ENCODE measurements at regions not wholly inside any gene's neighbourhood (a gene's known extent, or its start where the extent isn't known, plus 50 kb on each side); places are given as distances from the start of the nearest gene placed in this dataset.

DNA sequence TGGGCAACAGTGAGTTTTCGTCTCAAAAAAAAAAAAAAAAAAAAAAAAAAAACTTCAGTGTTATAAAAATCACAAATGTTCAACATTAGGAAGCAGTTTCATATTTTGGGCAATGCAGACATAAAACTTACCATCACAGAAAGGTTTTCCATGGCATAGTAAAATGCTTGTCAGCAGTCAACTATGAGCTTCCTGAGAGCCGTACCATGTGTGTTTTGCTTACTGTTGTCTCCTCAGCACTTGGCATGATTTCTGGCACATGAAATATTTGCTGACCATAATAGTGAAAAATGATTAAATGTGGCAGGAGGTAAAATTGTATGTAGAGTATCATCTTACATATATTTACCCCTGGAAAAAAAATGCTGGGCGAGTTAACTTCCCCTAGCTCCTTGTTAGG, 237.5 kb upstream of the SLC35B3 start:
- Histone ChIP-seq H3K27ac (ENCODE audit: insufficient read depth, low read depth, low read length) (no peak overlapping the region), H4K20me1 (replicated peaks; ENCODE audit: control insufficient read depth, extremely low read depth, insufficient read depth, low read length) (no peaks in the 10 kb centered on the region), H3K9me3 (replicated peaks; ENCODE audit: control insufficient read depth, insufficient read depth, low read length) (peaks cover 5% of the 10 kb centered on the region), H3K79me2 (ENCODE audit: control insufficient read depth, insufficient read depth, low read length) (no peaks in the 10 kb centered on the region), H2AFZ (ENCODE audit: low read depth, low read length) (no peak overlapping the region), H3K9ac (replicated peaks; ENCODE audit: extremely low read depth, insufficient read depth, low read length) (no peak overlapping the region), H3K4me1 (ENCODE audit: control insufficient read depth, extremely low read depth, insufficient read depth, low read length) (no peaks in the 10 kb centered on the region), H3K36me3 (ENCODE audit: control insufficient read depth in 2 of 2, extremely low read depth in 1 of 2, insufficient read depth in 2 of 2, low read length in 2 of 2) (no peaks in the 10 kb centered on the region), H3K9me1 (replicated peaks; ENCODE audit: control insufficient read depth, extremely low read depth, insufficient read depth, low read length) (no peaks in the 10 kb centered on the region), H3K4me3 (replicated peaks in 1 of 3; ENCODE audit: insufficient read depth in 1 of 3, low read depth in 1 of 3, low read length in 3 of 3) (no peak overlapping the region), H3K4me2 (ENCODE audit: insufficient read depth, low read length) (no peak overlapping the region), H3K27me3 (ENCODE audit: control insufficient read depth in 2 of 2, insufficient read depth in 2 of 2, low read length in 2 of 2) (no peaks in the 10 kb centered on the region)
- no peak for DNase-seq (ENCODE audit: low read depth, low spot score)
- ChIA-PET POLR2A (no interaction called here), CTCF (no interaction called here)
- no peak for FAIRE-seq
- no TSS peak for BruUV-seq (replicated peaks)
- intact Hi-C loops (cut with micrococcal nuclease) (no loop called here), dilution Hi-C loops (cut with MboI; ENCODE audit: extremely low pct_ligation_motif_present, low sequenced_read_pairs) (no loop called here)
- TF ChIP-seq GATA2 (IDR thresholded peaks at IDR 0.05; ENCODE audit: insufficient read depth, insufficient read length, low read depth, low read length) (no peak), JUN (IDR thresholded peaks at IDR 0.05; ENCODE audit: borderline replicate concordance, insufficient read depth, insufficient read length, low read depth) (no peak), POLR2A (IDR thresholded peaks at IDR 0.05; ENCODE audit: low read depth, low read length) (no peak), EZH2 (IDR thresholded peaks at IDR 0.05; ENCODE audit: borderline replicate concordance, low read depth, low read length, severe bottlenecking) (no peak), POLR2AphosphoS5 (IDR thresholded peaks at IDR 0.05; ENCODE audit: insufficient read depth, low read depth, low read length) (no peak), FOS (IDR thresholded peaks at IDR 0.05; ENCODE audit: borderline replicate concordance, insufficient read depth, low read length) (no peak), MYC (IDR thresholded peaks at IDR 0.05; ENCODE audit: low read depth, low read length) (no peak)
- TF ChIP-seq, protein P1, sequence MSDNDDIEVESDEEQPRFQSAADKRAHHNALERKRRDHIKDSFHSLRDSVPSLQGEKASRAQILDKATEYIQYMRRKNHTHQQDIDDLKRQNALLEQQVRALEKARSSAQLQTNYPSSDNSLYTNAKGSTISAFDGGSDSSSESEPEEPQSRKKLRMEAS (IDR thresholded peaks at IDR 0.05; ENCODE audit: insufficient read depth, insufficient read length): no peak
- TF ChIP-seq, protein P2, sequence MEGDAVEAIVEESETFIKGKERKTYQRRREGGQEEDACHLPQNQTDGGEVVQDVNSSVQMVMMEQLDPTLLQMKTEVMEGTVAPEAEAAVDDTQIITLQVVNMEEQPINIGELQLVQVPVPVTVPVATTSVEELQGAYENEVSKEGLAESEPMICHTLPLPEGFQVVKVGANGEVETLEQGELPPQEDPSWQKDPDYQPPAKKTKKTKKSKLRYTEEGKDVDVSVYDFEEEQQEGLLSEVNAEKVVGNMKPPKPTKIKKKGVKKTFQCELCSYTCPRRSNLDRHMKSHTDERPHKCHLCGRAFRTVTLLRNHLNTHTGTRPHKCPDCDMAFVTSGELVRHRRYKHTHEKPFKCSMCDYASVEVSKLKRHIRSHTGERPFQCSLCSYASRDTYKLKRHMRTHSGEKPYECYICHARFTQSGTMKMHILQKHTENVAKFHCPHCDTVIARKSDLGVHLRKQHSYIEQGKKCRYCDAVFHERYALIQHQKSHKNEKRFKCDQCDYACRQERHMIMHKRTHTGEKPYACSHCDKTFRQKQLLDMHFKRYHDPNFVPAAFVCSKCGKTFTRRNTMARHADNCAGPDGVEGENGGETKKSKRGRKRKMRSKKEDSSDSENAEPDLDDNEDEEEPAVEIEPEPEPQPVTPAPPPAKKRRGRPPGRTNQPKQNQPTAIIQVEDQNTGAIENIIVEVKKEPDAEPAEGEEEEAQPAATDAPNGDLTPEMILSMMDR (IDR thresholded peaks at IDR 0.05; ENCODE audit: extremely low read depth in 1 of 2, insufficient read depth in 1 of 2, low read depth in 1 of 2, low read length in 2 of 2): no peak
